ENCODE measurements at regions not wholly inside any gene's neighbourhood (a gene's known extent, or its start where the extent isn't known, plus 50 kb on each side); places are given as distances from the start of the nearest gene placed in this dataset.

- H3K36me3 Mint-ChIP-seq (ENCODE audit: insufficient read depth, unreplicated experiment): no peaks in the 10 kb centered on the region
- no peak overlapping the region for H3K4me3 Mint-ChIP-seq (ENCODE audit: low read depth, unreplicated experiment)
- peaks cover 3% of the 10 kb centered on the region for H3K9me3 Mint-ChIP-seq (ENCODE audit: low read depth, unreplicated experiment)
- DNase-seq: no peak
- H3K27ac Mint-ChIP-seq (ENCODE audit: unreplicated experiment): no peak overlapping the region
- CTCF ChIA-PET: interaction anchor here (0.5 to 1.6 kb wide), 3 partner anchors 83 to 1414 kb away, joined by 3 to 6 read pairs (median 3); no protein-coding TSS in a partner anchor
- no peaks in the 10 kb centered on the region for H3K4me1 Mint-ChIP-seq (ENCODE audit: low read depth, unreplicated experiment)
- no peak for TF ChIP-seq CTCF (IDR thresholded peaks at IDR 0.05; ENCODE audit: unreplicated experiment)
- no TSS peak for BruUV-seq (replicated peaks)
- no peaks in the 10 kb centered on the region for H3K27me3 Mint-ChIP-seq (ENCODE audit: unreplicated experiment)
- intact Hi-C loops (cut with micrococcal nuclease; ENCODE audit: unreplicated experiment): no loop called here
Measured at GRCh38 chr7:13278020-13278419, 590.6 kb downstream of the ARL4A start.

- Mint-ChIP-seq H3K27me3 (ENCODE audit: unreplicated experiment) (no peaks in the 10 kb centered on the region), H3K9me3 (ENCODE audit: low read depth, unreplicated experiment) (peaks cover 3% of the 10 kb centered on the region), H3K36me3 (ENCODE audit: insufficient read depth, unreplicated experiment) (no peaks in the 10 kb centered on the region), H3K27ac (ENCODE audit: unreplicated experiment) (no peak overlapping the region), H3K4me3 (ENCODE audit: low read depth, unreplicated experiment) (no peak overlapping the region), H3K4me1 (ENCODE audit: low read depth, unreplicated experiment) (no peaks in the 10 kb centered on the region)
- no peak for DNase-seq
- CTCF ChIA-PET: interaction anchor here (1.6 to 3.6 kb wide), 2 partner anchors 445 to 462 kb away, joined by 4 to 26 read pairs; no protein-coding TSS in a partner anchor
- intact Hi-C loops (cut with micrococcal nuclease; ENCODE audit: unreplicated experiment): loop anchor here (5.0 kb wide), 4 partner anchors 132 to 1737 kb away; partner anchors contain the start of gene ETV1
- peak; percentile 59 for TF ChIP-seq CTCF (IDR thresholded peaks at IDR 0.05; ENCODE audit: unreplicated experiment)
- no TSS peak for BruUV-seq (replicated peaks)
Measured at GRCh38 chr7:13279854-13280435, 592.5 kb downstream of the ARL4A start.

- no peak overlapping the region for H3K4me3 Mint-ChIP-seq (ENCODE audit: low read depth, unreplicated experiment)
- DNase-seq: no peak
- H3K27ac Mint-ChIP-seq (ENCODE audit: unreplicated experiment): no peak overlapping the region
- CTCF ChIA-PET: interaction anchor here (1.0 to 3.6 kb wide), 3 partner anchors 9 to 1408 kb away, joined by 3 to 38 read pairs (median 26); no protein-coding TSS in a partner anchor
- H3K27me3 Mint-ChIP-seq (ENCODE audit: unreplicated experiment): no peaks in the 10 kb centered on the region
- TF ChIP-seq CTCF (IDR thresholded peaks at IDR 0.05; ENCODE audit: unreplicated experiment): peak; percentile 48
- H3K4me1 Mint-ChIP-seq (ENCODE audit: low read depth, unreplicated experiment): no peaks in the 10 kb centered on the region
- H3K9me3 Mint-ChIP-seq (ENCODE audit: low read depth, unreplicated experiment): no peaks in the 10 kb centered on the region
- intact Hi-C loops (cut with micrococcal nuclease; ENCODE audit: unreplicated experiment): loop anchor here (1.0 to 5.0 kb wide), 8 partner anchors 130 to 1735 kb away; partner anchors contain the start of gene ETV1
- H3K36me3 Mint-ChIP-seq (ENCODE audit: insufficient read depth, unreplicated experiment): no peaks in the 10 kb centered on the region
- BruUV-seq (replicated peaks): no TSS peak
Measured at GRCh38 chr7:13282377-13282980, 595.0 kb downstream of the ARL4A start.

GRCh38 chr7:13286916-13287315, 599.5 kb downstream of the ARL4A start:
- no peak for TF ChIP-seq CTCF (IDR thresholded peaks at IDR 0.05; ENCODE audit: unreplicated experiment)
- Mint-ChIP-seq H3K27ac (ENCODE audit: unreplicated experiment) (no peak overlapping the region), H3K4me1 (ENCODE audit: low read depth, unreplicated experiment) (no peaks in the 10 kb centered on the region), H3K9me3 (ENCODE audit: low read depth, unreplicated experiment) (no peaks in the 10 kb centered on the region), H3K4me3 (ENCODE audit: low read depth, unreplicated experiment) (no peak overlapping the region), H3K27me3 (ENCODE audit: unreplicated experiment) (no peaks in the 10 kb centered on the region), H3K36me3 (ENCODE audit: insufficient read depth, unreplicated experiment) (no peaks in the 10 kb centered on the region)
- no TSS peak for BruUV-seq (replicated peaks)
- CTCF ChIA-PET: no interaction called here
- DNase-seq: no peak
- intact Hi-C loops (cut with micrococcal nuclease; ENCODE audit: unreplicated experiment): no loop called here
